ENCODE measurements at regions not wholly inside any gene's neighbourhood (a gene's known extent, or its start where the extent isn't known, plus 50 kb on each side); places are given as distances from the start of the nearest gene placed in this dataset.

DNA sequence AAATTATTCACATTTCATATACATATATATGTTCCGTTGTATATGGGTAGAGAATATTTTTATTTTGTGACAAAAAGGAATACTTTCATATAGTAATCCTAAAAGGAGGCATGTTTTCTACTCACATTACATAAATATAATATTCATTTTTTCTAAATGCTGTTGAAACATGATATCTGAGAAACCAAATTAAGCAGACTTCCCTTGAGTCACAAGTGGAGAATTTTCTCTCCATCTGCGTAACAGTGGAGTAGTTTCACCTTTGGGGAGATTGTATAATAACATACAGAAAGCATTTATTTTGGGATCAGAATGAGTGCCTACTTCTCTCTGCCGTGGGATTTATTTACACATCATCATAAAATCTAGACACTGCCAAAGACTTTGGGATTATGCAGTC, 849.8 kb downstream of the NSUN3 start:
- H2BK15ac ChIP-seq (ENCODE audit: low read length) = no peak overlapping the region
- no peak overlapping the region for H2BK12ac ChIP-seq (ENCODE audit: low read depth, low read length)
- no peak overlapping the region for H3K23ac ChIP-seq (ENCODE audit: insufficient read length)
- FAIRE-seq (no peak), DNase-seq (ENCODE audit: low read depth in 1 of 2, low spot score in 2 of 2) (no peak)
- H3K79me2 ChIP-seq (ENCODE audit: control insufficient read depth in 1 of 2, insufficient read depth in 2 of 2, low read length in 2 of 2) = no peaks in the 10 kb centered on the region
- H3K9ac ChIP-seq (replicated peaks in 1 of 4; ENCODE audit: extremely low read depth in 1 of 4, low read depth in 3 of 4, low read length in 3 of 4) = no peak overlapping the region
- no peaks in the 10 kb centered on the region for H3K9me3 ChIP-seq (ENCODE audit: insufficient read depth in 2 of 2, low read depth in 1 of 2, low read length in 1 of 2)
- H2BK120ac ChIP-seq (replicated peaks; ENCODE audit: low read depth, low read length) = no peak overlapping the region
- H4K91ac ChIP-seq (replicated peaks; ENCODE audit: insufficient read length, low read length) = no peak overlapping the region
- peaks cover 0 to 3% (median 0%) of the 10 kb centered on the region in 4 experiments; a peak in 1 of 7 replicates for H3K4me1 ChIP-seq (replicated peaks in 1 of 4; ENCODE audit: control insufficient read depth in 3 of 4, insufficient read depth in 4 of 4, low read length in 3 of 4)
- no peak overlapping the region for H3K14ac ChIP-seq (ENCODE audit: insufficient read length)
- H2BK20ac ChIP-seq (ENCODE audit: low read length) = no peak overlapping the region
- no peaks in the 10 kb centered on the region for H3K36me3 ChIP-seq (ENCODE audit: control insufficient read depth in 2 of 4, insufficient read depth in 4 of 4, low read length in 3 of 4)
- H2AFZ ChIP-seq (ENCODE audit: low read length) = no peak overlapping the region
- H3K4ac ChIP-seq (replicated peaks; ENCODE audit: insufficient read length, low read depth, low read length) = no peak overlapping the region
- H2BK5ac ChIP-seq (ENCODE audit: low read depth, low read length) = no peak overlapping the region
- no peak overlapping the region for H3K56ac ChIP-seq (replicated peaks; ENCODE audit: insufficient read length, low read depth, low read length)
- WGBS, 2 experiments (ENCODE audit: extremely low coverage in 1 of 2, insufficient coverage in 1 of 2, insufficient read length in 1 of 2, insufficient replicate concordance in 2 of 2, low coverage in 1 of 2, low lambda C conversion rate in 2 of 2, missing lambda C conversion rate in 1 of 2) = 89% methylated on average over 3 of the region's 3 CpGs; no CpG with 5 or more reads in 1 of the 2 experiments
- H4K8ac ChIP-seq (ENCODE audit: extremely low read depth, insufficient read depth, low read length) = no peak overlapping the region
- POLR2A ChIA-PET (ENCODE audit: partially characterized antibody) = no interaction called here
- H3K79me1 ChIP-seq (ENCODE audit: low read depth, low read length) = no peaks in the 10 kb centered on the region
- no peaks in the 10 kb centered on the region for H3K23me2 ChIP-seq (ENCODE audit: low read depth, low read length)
- H3K27me3 ChIP-seq (replicated peaks in 1 of 4; ENCODE audit: control insufficient read depth in 3 of 4, extremely low read depth in 1 of 4, insufficient read depth in 3 of 4, low read length in 3 of 4) = no peaks in the 10 kb centered on the region
- no peaks in the 10 kb centered on the region for H4K20me1 ChIP-seq (replicated peaks in 1 of 2; ENCODE audit: control insufficient read depth in 1 of 2, insufficient read depth in 2 of 2, low read length in 2 of 2)
- CTCF ChIA-PET (ENCODE audit: partially characterized antibody) = no interaction called here
- no peak overlapping the region for H3K18ac ChIP-seq (ENCODE audit: extremely low read depth, low read length)
- no peak overlapping the region for H3K27ac ChIP-seq (ENCODE audit: low read depth, low read length)
- no peak overlapping the region for H3K4me2 ChIP-seq (ENCODE audit: insufficient read depth in 1 of 2, low read depth in 2 of 2, low read length in 2 of 2)
- H3K4me3 ChIP-seq (ENCODE audit: extremely low read depth in 1 of 4, insufficient read depth in 2 of 4, low read depth in 3 of 4, low read length in 4 of 4) = no peak overlapping the region
- no peak overlapping the region for H4K5ac ChIP-seq (ENCODE audit: insufficient read length, low read depth, low read length)
- H2AK5ac ChIP-seq (ENCODE audit: low read depth, low read length) = no peak overlapping the region
- TF ChIP-seq RFX5 (IDR thresholded peaks at IDR 0.05; ENCODE audit: borderline replicate concordance, low read depth, low read length) = no peak
- TF ChIP-seq CHD2 (IDR thresholded peaks at IDR 0.05; ENCODE audit: low read length) = no peak
- no peak for TF ChIP-seq EGR1 (IDR thresholded peaks at IDR 0.05; ENCODE audit: borderline replicate concordance, low read depth, low read length)
- no peak for TF ChIP-seq SUZ12 (IDR thresholded peaks at IDR 0.05; ENCODE audit: low read length)
- TF ChIP-seq E2F6 (IDR thresholded peaks at IDR 0.05) = no peak
- TF ChIP-seq HDAC2 (IDR thresholded peaks at IDR 0.05; ENCODE audit: borderline replicate concordance in 1 of 2, low read depth in 2 of 2, low read length in 2 of 2) = no peak
- no peak for TF ChIP-seq BRCA1 (IDR thresholded peaks at IDR 0.05; ENCODE audit: low read depth, low read length)
- TF ChIP-seq JUN (IDR thresholded peaks at IDR 0.05; ENCODE audit: low read depth, low read length) = no peak
- no peak for TF ChIP-seq CBX8 (IDR thresholded peaks at IDR 0.05; ENCODE audit: borderline replicate concordance, low read depth, low read length)
- TF ChIP-seq YY1 (IDR thresholded peaks at IDR 0.05; ENCODE audit: low read depth, low read length) = no peak
- no peak for TF ChIP-seq NANOG (IDR thresholded peaks at IDR 0.05; ENCODE audit: insufficient read depth, low read depth, low read length, poor library complexity, severe bottlenecking)
- no peak for TF ChIP-seq SIRT6 (IDR thresholded peaks at IDR 0.05; ENCODE audit: low read length)
- no peak for TF ChIP-seq JUND (IDR thresholded peaks at IDR 0.05; ENCODE audit: low read length)
- no peak for TF ChIP-seq GTF2F1 (IDR thresholded peaks at IDR 0.05; ENCODE audit: borderline replicate concordance, low read depth, low read length)
- no peak for TF ChIP-seq ASH2L (IDR thresholded peaks at IDR 0.05; ENCODE audit: low read length)

Data from H1 (cell line).